IMR-90 (cell line): ENCODE measurements at regions not wholly inside any gene's neighbourhood (a gene's known extent, or its start where the extent isn't known, plus 50 kb on each side); places are given as distances from the start of the nearest gene placed in this dataset.
"Not testable (repeated sequence)": the region's sequence is repeated elsewhere in the genome, so short reads cannot be mapped to it uniquely, and the experiment has no call there.

Experiments
- ATAC-seq: fragments of 200-7000 bp; cut with Tn5 transposase; 2 replicates; pipeline ENCODE4 v1.9.1; 2020; ENCODE audit warnings: low read depth, mild to moderate bottlenecking, moderate library complexity
- BruUV-seq: library from RNA; stranded (reverse); fragments of 400-500 nt; replicated peaks from 2 replicates; lab custom pipeline; 2021; lab: Mats Ljungman, UMichigan
- CTCF ChIA-PET: fragments of 300-600 bp; formaldehyde crosslinking; extraction: SDS; loops from one replicate; lab custom pipeline; 2021; ENCODE audit warnings: antibody characterized with exemption; lab: Yijun Ruan, JAX
- POLR2A ChIA-PET: fragments of 300-600 bp; sonication (Branson Sonifier 250); formaldehyde crosslinking; loops from one replicate; lab custom pipeline; 2022; ENCODE audit warnings: antibody characterized with exemption; ENCODE audit not compliant: unreplicated experiment; lab: Charles Lee
- DNase-seq: peaks from one replicate; pipeline ENCODE4 v3.0.0; 2013
- H2AFZ ChIP-seq: replicated peaks from 2 replicates; pipeline ENCODE3; 2013; ENCODE audit warnings: low read length, mild to moderate bottlenecking; ENCODE audit not compliant: poor library complexity
- H2AK5ac ChIP-seq: 2 replicates; pipeline ENCODE4 v1.6.1; 2013; ENCODE audit warnings: low read depth, low read length, inconsistent platforms
- H2AK9ac ChIP-seq: replicated peaks from 2 replicates; pipeline ENCODE3; 2013; ENCODE audit warnings: mild to moderate bottlenecking, low read depth, low read length, moderate library complexity; ENCODE audit not compliant: poor library complexity
- H2BK120ac ChIP-seq: 2 replicates; pipeline ENCODE4 v1.6.1; 2013; ENCODE audit warnings: low read depth, low read length, inconsistent platforms
- H2BK15ac ChIP-seq: 3 replicates; pipeline ENCODE4 v1.6.1; 2013; ENCODE audit warnings: low read depth, low read length, inconsistent platforms
- H2BK20ac ChIP-seq: 2 replicates; pipeline ENCODE4 v1.6.1; 2013; ENCODE audit warnings: low read depth, mild to moderate bottlenecking, inconsistent platforms, low read length, moderate library complexity
- H2BK5ac ChIP-seq: 2 replicates; pipeline ENCODE4 v1.6.1; 2013; ENCODE audit warnings: mild to moderate bottlenecking, low read depth, low read length, inconsistent platforms; ENCODE audit not compliant: poor library complexity, severe bottlenecking
- H3K14ac ChIP-seq: replicated peaks from 2 replicates; pipeline ENCODE4 v1.6.1; 2013; ENCODE audit warnings: low read depth, low read length, inconsistent platforms
- H3K18ac ChIP-seq: 2 replicates; pipeline ENCODE4 v1.6.1; 2013; ENCODE audit warnings: low read depth, low read length, control low read depth
- H3K23ac ChIP-seq: 2 replicates; pipeline ENCODE4 v1.6.1; 2013; ENCODE audit warnings: low read depth, low read length, inconsistent platforms
- H3K27ac ChIP-seq: 2 replicates; pipeline ENCODE4 v1.5.1; 2013; ENCODE audit warnings: mild to moderate bottlenecking, control low read depth, low read length; ENCODE audit not compliant: insufficient read depth
- H3K27me3 ChIP-seq: 2 replicates; pipeline ENCODE4 v1.6.1; 2013; ENCODE audit warnings: low read length; ENCODE audit not compliant: control insufficient read depth, insufficient read depth
- H3K36me3 ChIP-seq: 2 replicates; pipeline ENCODE4 v1.6.1; 2013; ENCODE audit warnings: low read length, mixed read lengths; ENCODE audit not compliant: control insufficient read depth, insufficient read depth
- H3K4ac ChIP-seq: 2 replicates; pipeline ENCODE4 v1.6.1; 2013; ENCODE audit warnings: low read depth, low read length, inconsistent platforms
- H3K4me1 ChIP-seq: 2 replicates; pipeline ENCODE4 v1.6.1; 2013; ENCODE audit warnings: low read length, mixed read lengths; ENCODE audit not compliant: control insufficient read depth, insufficient read depth
- H3K4me2 ChIP-seq: 2 replicates; pipeline ENCODE4 v1.6.1; 2013; ENCODE audit warnings: low read depth, mild to moderate bottlenecking, control low read depth, low read length, moderate library complexity
- H3K4me3 ChIP-seq: 2 replicates; pipeline ENCODE4 v1.5.1; 2013; ENCODE audit warnings: low read depth, mild to moderate bottlenecking, control low read depth, low read length, moderate library complexity; ENCODE audit not compliant: insufficient read depth
- H3K56ac ChIP-seq: 2 replicates; pipeline ENCODE4 v1.6.1; 2013; ENCODE audit warnings: low read length, inconsistent platforms; ENCODE audit not compliant: insufficient read depth; ENCODE audit errors: extremely low read depth
- H3K79me1 ChIP-seq, 2 experiments: 2 replicates each; pipeline ENCODE4 v1.6.1; 2013; ENCODE audit warnings: low read length in 2 of 2, inconsistent platforms in 1 of 2, low read depth in 1 of 2
- H3K9ac ChIP-seq: 2 replicates; pipeline ENCODE4 v1.6.1; 2013; ENCODE audit warnings: low read depth, low read length, control low read depth
- H3K9me1 ChIP-seq: 2 replicates; pipeline ENCODE4 v1.6.1; 2013; ENCODE audit warnings: low read length, inconsistent platforms; ENCODE audit not compliant: insufficient read depth
- H3K9me3 ChIP-seq: 2 replicates; pipeline ENCODE4 v1.6.1; 2013; ENCODE audit warnings: low read length; ENCODE audit not compliant: control insufficient read depth, insufficient read depth
- H4K20me1 ChIP-seq: 2 replicates; pipeline ENCODE4 v1.6.1; 2013; ENCODE audit warnings: low read length, inconsistent platforms; ENCODE audit not compliant: insufficient read depth
- H4K5ac ChIP-seq: 2 replicates; pipeline ENCODE4 v1.6.1; 2013; ENCODE audit warnings: mild to moderate bottlenecking, low read depth, low read length, control low read depth
- H4K8ac ChIP-seq, 2 experiments: 2 replicates each; pipeline ENCODE4 v1.6.1; 2013; ENCODE audit warnings: low read depth in 2 of 2, low read length in 2 of 2, control low read depth in 1 of 2, inconsistent platforms in 1 of 2
- H4K91ac ChIP-seq: 2 replicates; pipeline ENCODE4 v1.6.1; 2013; ENCODE audit warnings: low read depth, low read length, inconsistent platforms; ENCODE audit not compliant: insufficient read depth
- WGBS, 2 experiments: methylation state at CpG; one replicate each; pipeline versions ENCODE4 v1.1.5 to v1.1.7; 2013; ENCODE audit warnings: missing lambda C conversion rate in 2 of 2; ENCODE audit not compliant: insufficient read length in 1 of 2; ENCODE audit errors: extremely low coverage in 2 of 2; 5-methylcytosine and 5-hydroxymethylcytosine counted together
- dilution Hi-C: fragments of 300-500 bp; cut with HindIII; formaldehyde crosslinking; loops from one replicate; pipeline ENCODE4 v1.14.3; 2018; ENCODE audit warnings: low sequenced_read_pairs; ENCODE audit not compliant: unreplicated experiment
- in situ Hi-C: fragments of 300-500 bp; cut with MboI; formaldehyde crosslinking; loops from 3 replicates; pipeline ENCODE4 v1.14.3; 2019; ENCODE audit warnings: low sequenced_read_pairs, inconsistent platforms, mixed read lengths
- intact Hi-C: fragments of 100-400 bp; cut with micrococcal nuclease; formaldehyde crosslinking; loops from 2 replicates; pipeline ENCODE4 v1.10.0; 2022

- H2BK120ac ChIP-seq, H3K4ac ChIP-seq, H3K4me1 ChIP-seq, in situ Hi-C loops, H3K36me3 ChIP-seq, H2AK9ac ChIP-seq, H3K9ac ChIP-seq, H2BK5ac ChIP-seq, H3K4me3 ChIP-seq, CTCF ChIA-PET, H3K27me3 ChIP-seq, ATAC-seq, H3K9me3 ChIP-seq, BruUV-seq, DNase-seq, H3K14ac ChIP-seq, H3K79me1 ChIP-seq, H4K91ac ChIP-seq, H2BK15ac ChIP-seq, H3K4me2 ChIP-seq, intact Hi-C loops, H4K20me1 ChIP-seq, dilution Hi-C loops, H3K27ac ChIP-seq, H3K56ac ChIP-seq, H3K9me1 ChIP-seq, H4K8ac ChIP-seq, H3K18ac ChIP-seq, H2AK5ac ChIP-seq, H2AFZ ChIP-seq, H2BK20ac ChIP-seq, POLR2A ChIA-PET, H4K5ac ChIP-seq, H3K23ac ChIP-seq: not testable (repeated sequence)
- WGBS, 2 experiments, result 0% methylated on average over 1 of the region's 2 CpGs; no CpG with 5 or more reads in 1 of the 2 experiments
Observed at GRCh38 chr6:115861658-115862057, 199.0 kb downstream of the FRK start.

- H3K4me3 ChIP-seq, in situ Hi-C loops, H3K18ac ChIP-seq, H3K27ac ChIP-seq, H4K5ac ChIP-seq, H3K36me3 ChIP-seq, H4K20me1 ChIP-seq, H3K4me1 ChIP-seq, POLR2A ChIA-PET, H3K23ac ChIP-seq, H2BK5ac ChIP-seq, H3K4ac ChIP-seq, CTCF ChIA-PET, H3K4me2 ChIP-seq, DNase-seq, H3K79me1 ChIP-seq, H2AK5ac ChIP-seq, H4K91ac ChIP-seq, H2AFZ ChIP-seq, H3K9me1 ChIP-seq, H2BK15ac ChIP-seq, intact Hi-C loops, H2BK120ac ChIP-seq, H4K8ac ChIP-seq, H2AK9ac ChIP-seq, H3K56ac ChIP-seq, H3K14ac ChIP-seq, dilution Hi-C loops, H2BK20ac ChIP-seq, H3K9me3 ChIP-seq, ATAC-seq, H3K27me3 ChIP-seq, H3K9ac ChIP-seq, BruUV-seq: not testable (repeated sequence)
- WGBS, 2 experiments, result no CpG with 5 or more reads among the region's 2 CpGs
Observed at GRCh38 chr6:115859577-115859976, 201.1 kb downstream of the FRK start.
